ENCODE measurements at regions not wholly inside any gene's neighbourhood (a gene's known extent, or its start where the extent isn't known, plus 50 kb on each side); places are given as distances from the start of the nearest gene placed in this dataset.

GRCh38 chr3:28906561-28907310, 374.1 kb upstream of the RBMS3 start:
- TF ChIP-seq, protein P1, sequence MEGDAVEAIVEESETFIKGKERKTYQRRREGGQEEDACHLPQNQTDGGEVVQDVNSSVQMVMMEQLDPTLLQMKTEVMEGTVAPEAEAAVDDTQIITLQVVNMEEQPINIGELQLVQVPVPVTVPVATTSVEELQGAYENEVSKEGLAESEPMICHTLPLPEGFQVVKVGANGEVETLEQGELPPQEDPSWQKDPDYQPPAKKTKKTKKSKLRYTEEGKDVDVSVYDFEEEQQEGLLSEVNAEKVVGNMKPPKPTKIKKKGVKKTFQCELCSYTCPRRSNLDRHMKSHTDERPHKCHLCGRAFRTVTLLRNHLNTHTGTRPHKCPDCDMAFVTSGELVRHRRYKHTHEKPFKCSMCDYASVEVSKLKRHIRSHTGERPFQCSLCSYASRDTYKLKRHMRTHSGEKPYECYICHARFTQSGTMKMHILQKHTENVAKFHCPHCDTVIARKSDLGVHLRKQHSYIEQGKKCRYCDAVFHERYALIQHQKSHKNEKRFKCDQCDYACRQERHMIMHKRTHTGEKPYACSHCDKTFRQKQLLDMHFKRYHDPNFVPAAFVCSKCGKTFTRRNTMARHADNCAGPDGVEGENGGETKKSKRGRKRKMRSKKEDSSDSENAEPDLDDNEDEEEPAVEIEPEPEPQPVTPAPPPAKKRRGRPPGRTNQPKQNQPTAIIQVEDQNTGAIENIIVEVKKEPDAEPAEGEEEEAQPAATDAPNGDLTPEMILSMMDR (IDR thresholded peaks at IDR 0.05 in 2 of 3, conservative IDR thresholded peaks at IDR 0.05 in 1 of 3; ENCODE audit: borderline replicate concordance in 1 of 3, insufficient read depth in 1 of 3, low read depth in 2 of 3, low read length in 2 of 3), result no peak
- TF ChIP-seq POLR2AphosphoS5 (IDR thresholded peaks at IDR 0.05; ENCODE audit: low read depth, low read length), result no peak
- no peak for TF ChIP-seq POLR2A (IDR thresholded peaks at IDR 0.05; ENCODE audit: borderline replicate concordance, extremely low read depth, insufficient read depth, insufficient read length)

Measured in HCT116 (cell line).